A673 (cell line): ENCODE measurements at regions not wholly inside any gene's neighbourhood (a gene's known extent, or its start where the extent isn't known, plus 50 kb on each side); places are given as distances from the start of the nearest gene placed in this dataset.

Experiments used
- BruUV-seq: library from RNA; stranded (reverse); fragments of 400-500 nt; replicated peaks from 2 replicates; lab custom pipeline; 2021; lab: Mats Ljungman, UMichigan
- CTCF ChIA-PET: fragments of 300-600 bp; sonication (Branson Sonifier 250); formaldehyde crosslinking; loops from one replicate; lab custom pipeline; 2022; ENCODE audit warnings: antibody characterized with exemption; lab: Charles Lee
- POLR2A ChIA-PET: fragments of 300-600 bp; sonication (Branson Sonifier 250); formaldehyde crosslinking; loops from one replicate; lab custom pipeline; 2022; ENCODE audit warnings: antibody characterized with exemption; ENCODE audit not compliant: low non-redundant PET; lab: Charles Lee
- DNase-seq: peaks from one replicate; pipeline ENCODE4 v3.0.0-alpha.2; 2015; ENCODE audit warnings: low spot score
- H3K27ac ChIP-seq: fragments of 200-600 bp; sonication (generic); 2 replicates; pipeline ENCODE4 v1.5.1; 2016; ENCODE audit warnings: mixed run types, low read depth, mild to moderate bottlenecking, mixed read lengths, antibody characterized with exemption, low read length; ENCODE audit not compliant: poor library complexity, severe bottlenecking
- H3K27me3 ChIP-seq: fragments of 200-600 bp; sonication (generic); replicated peaks from 2 replicates; pipeline ENCODE4 v1.6.1; 2017; ENCODE audit warnings: mixed run types, low read depth, mild to moderate bottlenecking, mixed read lengths, antibody characterized with exemption, low read length; ENCODE audit not compliant: insufficient read depth, poor library complexity
- H3K36me3 ChIP-seq: fragments of 200-600 bp; sonication (generic); 2 replicates; pipeline ENCODE4 v1.6.1; 2016; ENCODE audit warnings: mixed run types, mild to moderate bottlenecking, mixed read lengths, antibody characterized with exemption, low read length; ENCODE audit not compliant: insufficient read depth, poor library complexity, severe bottlenecking
- H3K4me1 ChIP-seq: fragments of 200-600 bp; sonication (generic); 2 replicates; pipeline ENCODE4 v1.6.1; 2017; ENCODE audit warnings: mixed run types, mild to moderate bottlenecking, mixed read lengths, antibody characterized with exemption, low read length; ENCODE audit not compliant: insufficient read depth, poor library complexity, severe bottlenecking
- H3K4me3 ChIP-seq: fragments of 200-600 bp; sonication (generic); 2 replicates; pipeline ENCODE4 v1.5.1; 2016; ENCODE audit warnings: low read depth, mixed run types, mild to moderate bottlenecking, mixed read lengths, low read length; ENCODE audit not compliant: poor library complexity, severe bottlenecking
- H3K9me3 ChIP-seq: fragments of 200-600 bp; sonication (generic); 2 replicates; pipeline ENCODE4 v1.6.1; 2016; ENCODE audit warnings: mixed run types, low read depth, mild to moderate bottlenecking, mixed read lengths, antibody characterized with exemption, low read length; ENCODE audit not compliant: poor library complexity, severe bottlenecking
- EZH2 ChIP-seq: fragments of 200-600 bp; sonication (generic); IDR thresholded peaks from 2 replicates; pipeline ENCODE4 v1.6.1; 2017; ENCODE audit warnings: borderline replicate concordance, low read depth, mild to moderate bottlenecking, mixed read lengths, antibody characterized with exemption, low read length; ENCODE audit not compliant: poor library complexity, severe bottlenecking
- intact Hi-C: fragments of 100-400 bp; cut with micrococcal nuclease; formaldehyde crosslinking; loops from one replicate; pipeline ENCODE4 v1.10.0; 2022; ENCODE audit not compliant: unreplicated experiment
- TF ChIP-seq, protein P1 (sequence below): fragments of 300-800, 200-600 bp; sonication (generic); conservative IDR thresholded peaks from 2 replicates; pipeline ENCODE4 v1.5.1; 2017; ENCODE audit warnings: low read depth, mild to moderate bottlenecking, antibody characterized with exemption, low read length, moderate library complexity, mixed read lengths

DNA sequence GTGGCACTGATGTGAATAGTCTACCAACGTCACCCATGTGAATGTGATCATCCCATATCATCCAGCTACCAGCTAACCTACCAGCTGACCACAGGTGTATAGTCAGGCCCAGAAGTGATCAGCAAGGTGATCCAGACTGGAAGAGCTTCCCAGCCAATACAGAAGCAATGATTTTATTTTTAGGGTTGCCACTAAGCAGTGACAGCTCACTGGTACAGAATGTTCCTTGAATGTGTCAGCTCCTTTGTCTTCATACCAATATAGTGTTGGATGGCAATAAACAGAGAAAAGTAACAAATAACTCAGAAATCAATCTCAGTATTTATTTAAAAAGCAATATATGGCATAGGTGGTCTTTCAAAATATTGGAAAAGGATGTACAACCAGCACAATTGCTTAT lies 361.8 kb upstream of the CPEB2 start:
- ChIA-PET CTCF (no interaction called here), POLR2A (no interaction called here)
- Histone ChIP-seq H3K27me3 (no peaks in the 10 kb centered on the region), H3K36me3 (no peaks in the 10 kb centered on the region), H3K9me3 (no peaks in the 10 kb centered on the region), H3K27ac (peak overlapping the region; percentile 97), H3K4me1 (peaks cover 67% of the 10 kb centered on the region), H3K4me3 (no peak overlapping the region)
- no peak for TF ChIP-seq EZH2
- TF ChIP-seq, protein P1, sequence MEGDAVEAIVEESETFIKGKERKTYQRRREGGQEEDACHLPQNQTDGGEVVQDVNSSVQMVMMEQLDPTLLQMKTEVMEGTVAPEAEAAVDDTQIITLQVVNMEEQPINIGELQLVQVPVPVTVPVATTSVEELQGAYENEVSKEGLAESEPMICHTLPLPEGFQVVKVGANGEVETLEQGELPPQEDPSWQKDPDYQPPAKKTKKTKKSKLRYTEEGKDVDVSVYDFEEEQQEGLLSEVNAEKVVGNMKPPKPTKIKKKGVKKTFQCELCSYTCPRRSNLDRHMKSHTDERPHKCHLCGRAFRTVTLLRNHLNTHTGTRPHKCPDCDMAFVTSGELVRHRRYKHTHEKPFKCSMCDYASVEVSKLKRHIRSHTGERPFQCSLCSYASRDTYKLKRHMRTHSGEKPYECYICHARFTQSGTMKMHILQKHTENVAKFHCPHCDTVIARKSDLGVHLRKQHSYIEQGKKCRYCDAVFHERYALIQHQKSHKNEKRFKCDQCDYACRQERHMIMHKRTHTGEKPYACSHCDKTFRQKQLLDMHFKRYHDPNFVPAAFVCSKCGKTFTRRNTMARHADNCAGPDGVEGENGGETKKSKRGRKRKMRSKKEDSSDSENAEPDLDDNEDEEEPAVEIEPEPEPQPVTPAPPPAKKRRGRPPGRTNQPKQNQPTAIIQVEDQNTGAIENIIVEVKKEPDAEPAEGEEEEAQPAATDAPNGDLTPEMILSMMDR = no peak
- DNase-seq = no peak
- intact Hi-C loops = loop anchor here (5.0 kb wide), 2 partner anchors 522 to 817 kb away; no protein-coding TSS in a partner anchor
- BruUV-seq = TSS peak; percentile 68

- intact Hi-C loops = loop anchor here (1.0 to 5.0 kb wide), 6 partner anchors 82 to 985 kb away; partner anchors contain the start of gene CPEB2
- CTCF ChIA-PET = interaction anchor here (0.7 to 1.4 kb wide), 4 partner anchors 82 to 985 kb away, joined by 4 to 8 read pairs (median 6); no protein-coding TSS in a partner anchor
- BruUV-seq = no TSS peak
- no peak for TF ChIP-seq EZH2
- TF ChIP-seq, protein P1 = no peak
- peaks cover 70% of the 10 kb centered on the region for H3K4me1 ChIP-seq
- POLR2A ChIA-PET = interaction anchor here (0.6 to 1.8 kb wide), 7 partner anchors 34 to 758 kb away, joined by 3 to 19 read pairs (median 6); no protein-coding TSS in a partner anchor
- H3K27ac ChIP-seq = peak overlapping the region; percentile 100
- DNase-seq = peak; percentile 96
- no peaks in the 10 kb centered on the region for H3K9me3 ChIP-seq
- H3K4me3 ChIP-seq = no peak overlapping the region
- H3K36me3 ChIP-seq = no peaks in the 10 kb centered on the region
- no peaks in the 10 kb centered on the region for H3K27me3 ChIP-seq
Measured at GRCh38 chr4:14641871-14642270, 360.4 kb upstream of the CPEB2 start.

DNA sequence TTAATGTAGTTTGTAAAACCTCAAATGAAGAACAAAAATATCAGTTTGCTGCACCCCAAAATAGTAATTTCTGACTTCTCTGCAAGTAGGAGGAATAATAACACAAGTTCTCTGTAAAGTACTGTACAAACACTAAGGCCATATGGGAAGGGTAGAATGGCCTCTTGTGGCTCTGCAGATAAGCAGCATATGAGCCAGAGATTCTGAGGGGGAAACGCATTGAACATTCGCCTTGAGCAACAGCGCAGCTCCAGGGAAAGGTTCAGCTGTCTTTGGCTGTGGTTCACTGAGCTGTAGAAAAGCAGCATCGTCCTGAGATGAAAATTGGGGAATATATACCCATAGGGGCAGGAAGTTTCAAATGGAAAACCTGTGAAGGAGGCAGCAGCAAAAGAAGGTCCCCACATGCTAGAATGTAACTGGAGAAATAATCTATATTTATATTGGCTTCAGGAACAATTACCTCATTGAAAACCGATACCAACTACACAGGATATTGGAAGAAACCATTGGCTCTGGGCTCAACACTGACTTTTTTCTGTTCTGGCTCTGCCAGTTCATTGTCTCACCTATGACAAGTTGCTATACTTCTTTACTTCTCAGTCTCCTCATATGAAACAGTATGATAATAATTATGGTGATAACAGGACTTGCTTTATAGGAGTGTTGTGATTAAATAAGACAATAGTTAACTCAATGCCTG lies 357.6 kb upstream of the CPEB2 start:
- Histone ChIP-seq H3K4me3 (no peak overlapping the region), H3K27ac (peak overlapping the region; percentile 100), H3K4me1 (peaks cover 50% of the 10 kb centered on the region), H3K36me3 (no peaks in the 10 kb centered on the region), H3K9me3 (no peaks in the 10 kb centered on the region), H3K27me3 (no peaks in the 10 kb centered on the region)
- intact Hi-C loops = loop anchor here (5.0 kb wide), 2 partner anchors 518 to 813 kb away; no protein-coding TSS in a partner anchor
- no TSS peak for BruUV-seq
- no peak for DNase-seq
- ChIA-PET CTCF (no interaction called here), POLR2A (no interaction called here)
- TF ChIP-seq EZH2 = no peak
- TF ChIP-seq, protein P1 = no peak
